Psoas muscle (tissue), 7 donors: ENCODE measurements at regions not wholly inside any gene's neighbourhood (a gene's known extent, or its start where the extent isn't known, plus 50 kb on each side); places are given as distances from the start of the nearest gene placed in this dataset.
A peak's percentile ranks its signal among the peaks of the same experiment; 100 is the strongest.

ENCODE experiments used
- ATAC-seq, 4 donors: fragments of 200-7000 bp; cut with Tn5 transposase; one replicate each; pipeline ENCODE4 v1.9.1; 2020; ENCODE audit warnings: moderate library complexity in 3 of 4, mild to moderate bottlenecking in 2 of 4
- DNase-seq, 2 donors: peaks; one replicate each; pipeline ENCODE4 v3.0.0-alpha.2; 2020
- H3K27ac ChIP-seq: fragments of 200-600 bp; one replicate; pipeline ENCODE4 v1.8.0; 2022
- H3K27me3 ChIP-seq, 3 donors: fragments of 200-600 bp in 1 of 3; one replicate each; pipeline versions ENCODE4 v1.6.1 to v1.8.0; 2013 to 2022; ENCODE audit warnings: low read length in 2 of 3, mild to moderate bottlenecking in 2 of 3, moderate library complexity in 1 of 3; ENCODE audit not compliant: insufficient read depth in 3 of 3
- H3K36me3 ChIP-seq, 2 donors: fragments of 200-600 bp in 1 of 2; one replicate each; pipeline versions ENCODE4 v1.6.1 to v1.8.0; 2013 to 2022; ENCODE audit warnings: low read depth in 1 of 2, mild to moderate bottlenecking in 1 of 2, moderate library complexity in 1 of 2; ENCODE audit not compliant: insufficient read depth in 1 of 2
- H3K4me1 ChIP-seq: fragments of 200-600 bp; one replicate; pipeline ENCODE4 v1.8.0; 2022
- H3K4me3 ChIP-seq: fragments of 200-600 bp; one replicate; pipeline ENCODE4 v1.8.0; 2022; ENCODE audit warnings: mild to moderate bottlenecking
- H3K9me3 ChIP-seq: fragments of 200-600 bp; one replicate; pipeline ENCODE4 v1.8.0; 2022
- WGBS, 3 donors: extraction: QIAGEN DNeasy Blood & Tissue Kit; methylation state at CpG; one replicate each; pipeline versions ENCODE4 v1.1.6 to v1.1.7; 2013; 5-methylcytosine and 5-hydroxymethylcytosine counted together
- intact Hi-C, 2 donors: fragments of 100-400 bp; cut with DNase I; formaldehyde crosslinking; loops; one replicate each; pipeline versions ENCODE4 v1.11.0 to v1.14.2; 2022
- TF ChIP-seq, protein P1 (sequence below): fragments of 200-600 bp; IDR thresholded peaks from one replicate; pipeline ENCODE4 v1.8.0; 2022; ENCODE audit warnings: antibody characterized with exemption
- donor health status: healthy with polysubstance abuse.
- donor health status: DM: no; HTN: no; CAD: no; lungs with moderate emphysema.
- donor health status: Bipolar disorder and iron deficiency.
- donor health status: healthy.
- donor health status: DM: yes; HTN: yes; CAD: no.
- donor health status: DM: no; HTN: no; CAD: no.
- donor health status: DM: yes; HTN: yes; CAD: no.

DNA sequence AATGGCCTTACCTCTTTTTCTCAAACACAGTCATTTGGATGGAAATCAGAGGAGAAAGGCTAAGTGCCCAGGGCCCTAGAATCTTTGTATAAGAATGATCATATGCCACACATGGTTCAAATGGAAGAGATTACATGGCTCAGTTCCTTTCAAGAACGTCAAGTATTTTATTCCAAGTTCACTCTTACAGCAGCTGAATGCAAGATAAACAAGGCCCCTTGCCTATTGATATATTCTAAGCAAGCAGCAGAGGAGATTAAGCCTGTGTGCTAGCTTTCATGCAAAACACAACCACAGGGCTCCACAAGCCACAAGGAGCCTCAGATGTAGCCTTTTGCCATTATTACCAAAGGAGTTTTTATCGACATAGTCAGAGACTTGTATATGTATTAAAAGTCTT lies 55.3 kb upstream of the SLCO6A1 start:
- DNase-seq (no peak), ATAC-seq (no peak)
- Histone ChIP-seq H3K27me3 (no peaks in the 10 kb centered on the region), H3K27ac (no peak overlapping the region), H3K4me3 (no peak overlapping the region), H3K9me3 (no peaks in the 10 kb centered on the region), H3K36me3 (no peaks in the 10 kb centered on the region), H3K4me1 (no peaks in the 10 kb centered on the region)
- TF ChIP-seq, protein P1, sequence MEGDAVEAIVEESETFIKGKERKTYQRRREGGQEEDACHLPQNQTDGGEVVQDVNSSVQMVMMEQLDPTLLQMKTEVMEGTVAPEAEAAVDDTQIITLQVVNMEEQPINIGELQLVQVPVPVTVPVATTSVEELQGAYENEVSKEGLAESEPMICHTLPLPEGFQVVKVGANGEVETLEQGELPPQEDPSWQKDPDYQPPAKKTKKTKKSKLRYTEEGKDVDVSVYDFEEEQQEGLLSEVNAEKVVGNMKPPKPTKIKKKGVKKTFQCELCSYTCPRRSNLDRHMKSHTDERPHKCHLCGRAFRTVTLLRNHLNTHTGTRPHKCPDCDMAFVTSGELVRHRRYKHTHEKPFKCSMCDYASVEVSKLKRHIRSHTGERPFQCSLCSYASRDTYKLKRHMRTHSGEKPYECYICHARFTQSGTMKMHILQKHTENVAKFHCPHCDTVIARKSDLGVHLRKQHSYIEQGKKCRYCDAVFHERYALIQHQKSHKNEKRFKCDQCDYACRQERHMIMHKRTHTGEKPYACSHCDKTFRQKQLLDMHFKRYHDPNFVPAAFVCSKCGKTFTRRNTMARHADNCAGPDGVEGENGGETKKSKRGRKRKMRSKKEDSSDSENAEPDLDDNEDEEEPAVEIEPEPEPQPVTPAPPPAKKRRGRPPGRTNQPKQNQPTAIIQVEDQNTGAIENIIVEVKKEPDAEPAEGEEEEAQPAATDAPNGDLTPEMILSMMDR, result no peak
- WGBS, 3 donors, result 24 to 27% (median 26%) methylated on average over 2 of the region's 2 CpGs
- intact Hi-C loops, result no loop called here

DNA sequence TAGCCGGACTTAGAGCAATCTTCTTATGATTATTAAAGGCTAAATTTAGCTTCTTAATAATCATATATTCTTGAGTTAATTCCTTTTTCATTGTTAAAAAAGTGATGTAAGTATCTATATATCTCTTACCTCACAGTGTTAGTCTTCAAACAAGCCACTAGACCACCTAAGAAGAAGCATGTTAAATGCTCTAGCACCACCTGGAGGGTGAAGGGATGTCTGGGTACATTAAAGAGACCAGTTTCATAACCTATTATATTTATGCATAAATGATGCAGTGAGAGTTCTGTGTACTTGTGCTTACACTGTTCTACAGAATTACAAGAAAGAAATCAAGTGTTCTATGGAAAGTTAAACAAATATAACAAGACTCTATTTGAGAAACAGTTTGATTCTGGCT lies 55.9 kb upstream of the SLCO6A1 start:
- Histone ChIP-seq H3K27me3 (no peaks in the 10 kb centered on the region), H3K9me3 (no peaks in the 10 kb centered on the region), H3K36me3 (no peaks in the 10 kb centered on the region), H3K4me3 (no peak overlapping the region), H3K4me1 (no peaks in the 10 kb centered on the region), H3K27ac (no peak overlapping the region)
- whole genome bisulfite sequencing, 3 donors, result 95 to 100% (median 98%) methylated on average over 1 of the region's 1 CpG
- no peak for ATAC-seq
- TF ChIP-seq, protein P1, result no peak
- no peak for DNase-seq
- intact Hi-C loops, result no loop called here

DNA sequence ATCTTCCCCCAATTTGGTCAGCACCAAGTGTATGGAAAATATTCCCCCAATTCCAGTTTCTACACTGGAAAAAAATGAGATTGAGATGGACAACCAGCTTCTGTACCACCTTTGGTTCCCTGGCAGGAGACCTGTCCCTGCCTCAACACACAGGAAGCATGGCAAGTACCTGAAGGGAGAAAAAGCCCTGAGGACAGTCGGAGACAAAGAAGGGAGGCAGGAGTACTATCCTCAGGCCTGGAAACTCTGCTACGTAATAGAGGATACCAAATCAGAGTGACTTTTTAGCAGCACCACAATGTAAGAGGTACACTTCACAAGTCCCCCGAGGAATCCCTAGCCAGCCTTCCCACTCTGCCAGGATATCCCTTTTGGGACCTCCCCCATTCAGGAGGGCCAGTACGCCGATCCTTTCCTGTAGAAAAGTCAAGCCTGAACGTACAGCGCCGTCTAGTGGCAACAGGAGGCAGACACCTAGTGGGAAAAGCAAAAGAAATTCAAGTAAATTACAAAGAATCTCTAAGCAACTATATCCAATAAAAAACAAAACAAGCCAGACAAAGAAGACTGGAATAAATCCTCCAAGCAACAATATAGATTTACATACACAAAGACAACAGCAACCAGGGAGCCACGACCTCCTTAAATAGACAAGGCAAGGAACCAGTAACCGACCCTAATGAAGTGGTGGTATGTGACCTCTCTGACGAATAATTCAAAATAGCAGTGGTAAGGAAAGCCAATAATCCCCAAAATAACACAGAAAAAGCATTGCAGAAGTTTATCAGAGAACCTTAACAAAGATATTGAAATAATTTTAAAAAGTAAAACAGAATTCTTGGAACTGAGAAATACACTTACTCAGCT lies 63.3 kb upstream of the SLCO6A1 start:
- Histone ChIP-seq H3K9me3 (no peaks in the 10 kb centered on the region), H3K27me3 (no peaks in the 10 kb centered on the region), H3K27ac (no peak overlapping the region), H3K4me1 (no peaks in the 10 kb centered on the region), H3K36me3 (no peaks in the 10 kb centered on the region), H3K4me3 (no peak overlapping the region)
- ATAC-seq, result no peak
- TF ChIP-seq, protein P1, result peak; percentile 23
- DNase-seq, result no peak
- intact Hi-C loops, result no loop called here
- 38 to 40% (median 39%) methylated on average over 11 of the region's 11 CpGs for WGBS, 3 donors

DNA sequence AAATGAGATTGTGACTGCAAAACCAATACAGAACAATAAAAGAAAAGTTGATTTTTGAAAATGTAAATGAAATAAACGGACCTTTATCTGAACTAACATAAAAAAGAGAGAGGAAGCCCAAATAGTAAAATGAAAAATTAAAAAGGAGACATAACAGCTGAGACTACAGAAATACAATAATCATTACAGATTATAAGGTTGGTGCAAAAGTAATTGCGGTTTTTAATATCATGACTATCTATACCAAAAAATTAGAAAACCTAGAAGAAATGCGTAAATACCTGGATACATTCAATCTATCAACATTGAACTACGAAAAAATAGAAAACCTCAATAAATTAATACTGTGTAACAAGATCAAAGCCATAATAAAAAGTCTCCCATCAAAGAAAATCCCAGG lies 71.9 kb upstream of the SLCO6A1 start:
- 72 to 78% (median 74%) methylated on average over 4 of the region's 4 CpGs for WGBS, 3 donors
- intact Hi-C loops, result no loop called here
- no peaks in the 10 kb centered on the region for H3K27me3 ChIP-seq
- H3K4me3 ChIP-seq, result no peak overlapping the region
- ATAC-seq (no peak), DNase-seq (no peak)
- H3K9me3 ChIP-seq, result no peaks in the 10 kb centered on the region
- H3K36me3 ChIP-seq, result no peaks in the 10 kb centered on the region
- TF ChIP-seq, protein P1, result no peak
- H3K27ac ChIP-seq, result no peak overlapping the region
- no peaks in the 10 kb centered on the region for H3K4me1 ChIP-seq

DNA sequence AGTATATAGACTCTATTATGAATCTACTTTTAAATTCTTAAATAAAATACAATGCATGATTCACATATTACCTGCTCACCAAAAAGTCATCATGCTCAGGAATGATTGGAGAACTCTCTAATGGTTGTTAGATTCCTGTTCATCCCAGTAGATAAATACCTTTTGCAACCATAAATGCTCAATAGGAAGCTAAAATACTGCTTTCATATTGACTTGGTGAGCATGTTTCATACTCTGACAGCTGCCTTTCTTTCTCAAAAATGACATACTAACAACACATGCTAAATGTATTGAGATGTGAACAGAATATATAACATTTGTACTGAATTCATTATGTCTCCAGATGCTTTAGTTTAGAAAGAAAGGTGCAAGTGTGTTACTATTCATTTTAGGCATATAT lies 79.6 kb upstream of the SLCO6A1 start:
- Histone ChIP-seq H3K4me1 (no peaks in the 10 kb centered on the region), H3K27ac (no peak overlapping the region), H3K36me3 (no peaks in the 10 kb centered on the region), H3K4me3 (no peak overlapping the region), H3K27me3 (no peaks in the 10 kb centered on the region), H3K9me3 (no peaks in the 10 kb centered on the region)
- intact Hi-C loops, result no loop called here
- TF ChIP-seq, protein P1, result no peak
- ATAC-seq (no peak), DNase-seq (no peak)
